Testis (tissue), 2 donors: ENCODE measurements at regions not wholly inside any gene's neighbourhood (a gene's known extent, or its start where the extent isn't known, plus 50 kb on each side); places are given as distances from the start of the nearest gene placed in this dataset.

Experiments used
- CTCF ChIP-seq, 3 experiments: fragments of 450-650 bp in 2 of 3; fragments of 200-600 bp in 1 of 3; sonication (generic) in 1 of 3; IDR thresholded peaks; one replicate each; pipeline ENCODE4 v1.5.1; 2016 to 2019; ENCODE audit warnings: antibody characterized with exemption in 3 of 3, mild to moderate bottlenecking in 2 of 3, moderate library complexity in 1 of 3
- POLR2A ChIP-seq: fragments of 450-650 bp; IDR thresholded peaks from one replicate; pipeline ENCODE4 v1.6.1; 2017; ENCODE audit warnings: antibody characterized with exemption, mild to moderate bottlenecking, moderate library complexity

- TF ChIP-seq CTCF (IDR thresholded peaks at IDR 0.05), result no peak
- no peak for TF ChIP-seq POLR2A
These were observed 204.7 kb downstream of the INSIG2 start for GRCh38 chr2:118292991-118293390.
